Suprapubic skin (tissue), 4 donors: ENCODE measurements at regions not wholly inside any gene's neighbourhood (a gene's known extent, or its start where the extent isn't known, plus 50 kb on each side); places are given as distances from the start of the nearest gene placed in this dataset.
"Not testable (repeated sequence)": the region's sequence is repeated elsewhere in the genome, so short reads cannot be mapped to it uniquely, and the experiment has no call there.

Experiments used
- DNase-seq, 2 donors: peaks; one replicate each; pipeline ENCODE4 v3.0.0-alpha.2; 2019; ENCODE audit warnings: low spot score in 2 of 2
- H3K27ac ChIP-seq: fragments of 200-600 bp; sonication (generic); one replicate; pipeline ENCODE4 v1.5.1; 2019
- H3K27me3 ChIP-seq: fragments of 200-600 bp; sonication (generic); one replicate; pipeline ENCODE4 v1.5.1; 2019
- H3K36me3 ChIP-seq: fragments of 200-600 bp; sonication (generic); one replicate; pipeline ENCODE4 v1.5.1; 2019
- H3K4me1 ChIP-seq: fragments of 200-600 bp; sonication (generic); one replicate; pipeline ENCODE4 v1.5.1; 2019
- H3K4me3 ChIP-seq: fragments of 200-600 bp; sonication (generic); one replicate; pipeline ENCODE4 v1.5.1; 2019; ENCODE audit warnings: mild to moderate bottlenecking
- H3K9me3 ChIP-seq: fragments of 200-600 bp; sonication (generic); one replicate; pipeline ENCODE4 v1.5.1; 2019
- EP300 ChIP-seq: sonication (generic); formaldehyde crosslinking; IDR thresholded peaks from one replicate; pipeline ENCODE4 v1.6.1; 2017; ENCODE audit warnings: antibody characterized with exemption
- POLR2A ChIP-seq, 2 donors: fragments of 450-650 bp; IDR thresholded peaks; one replicate each; pipeline ENCODE4 v1.6.1; 2017; ENCODE audit warnings: antibody characterized with exemption in 2 of 2, mild to moderate bottlenecking in 2 of 2, moderate library complexity in 2 of 2
- POLR2AphosphoS5 ChIP-seq, 3 donors: sonication (generic); formaldehyde crosslinking; IDR thresholded peaks; one replicate each; pipeline ENCODE4 v1.6.1; 2017; ENCODE audit warnings: antibody characterized with exemption in 3 of 3
- WGBS: methylation state at CpG from one replicate; pipeline ENCODE4 v1.1.5; 2018; 5-methylcytosine and 5-hydroxymethylcytosine counted together
- TF ChIP-seq, protein P1 (sequence below), 2 donors: fragments of 200-600 bp in 1 of 2; fragments of 450-650 bp in 1 of 2; sonication (generic) in 1 of 2; IDR thresholded peaks; one replicate each; pipeline ENCODE4 v1.5.1; 2016 to 2019; ENCODE audit warnings: antibody characterized with exemption in 2 of 2, mild to moderate bottlenecking in 1 of 2, moderate library complexity in 1 of 2

DNA sequence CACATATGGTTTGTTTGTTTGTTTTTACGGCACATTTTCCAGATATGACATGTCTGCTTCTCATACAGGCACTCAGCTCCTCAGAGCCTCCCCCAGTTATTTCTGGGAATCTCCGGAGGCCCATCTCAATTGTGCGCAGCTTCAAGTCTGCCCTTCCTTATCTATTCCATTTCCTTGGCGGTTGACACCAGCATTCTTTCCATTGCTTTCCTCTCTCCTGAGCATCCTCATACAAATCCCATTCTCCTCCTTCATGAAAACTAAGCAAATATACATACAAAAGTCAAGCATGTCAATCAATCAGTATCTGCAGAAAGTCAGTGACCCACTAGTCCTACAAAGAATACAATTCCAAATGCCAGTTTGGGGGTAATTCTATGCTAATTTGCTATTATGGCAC lies 166.7 kb downstream of the SQOR start:
- no peak for DNase-seq
- Histone ChIP-seq H3K4me3 (no peak overlapping the region), H3K36me3 (no peaks in the 10 kb centered on the region), H3K27me3 (no peaks in the 10 kb centered on the region), H3K9me3 (no peaks in the 10 kb centered on the region), H3K27ac (no peak overlapping the region), H3K4me1 (no peaks in the 10 kb centered on the region)
- TF ChIP-seq, protein P1, sequence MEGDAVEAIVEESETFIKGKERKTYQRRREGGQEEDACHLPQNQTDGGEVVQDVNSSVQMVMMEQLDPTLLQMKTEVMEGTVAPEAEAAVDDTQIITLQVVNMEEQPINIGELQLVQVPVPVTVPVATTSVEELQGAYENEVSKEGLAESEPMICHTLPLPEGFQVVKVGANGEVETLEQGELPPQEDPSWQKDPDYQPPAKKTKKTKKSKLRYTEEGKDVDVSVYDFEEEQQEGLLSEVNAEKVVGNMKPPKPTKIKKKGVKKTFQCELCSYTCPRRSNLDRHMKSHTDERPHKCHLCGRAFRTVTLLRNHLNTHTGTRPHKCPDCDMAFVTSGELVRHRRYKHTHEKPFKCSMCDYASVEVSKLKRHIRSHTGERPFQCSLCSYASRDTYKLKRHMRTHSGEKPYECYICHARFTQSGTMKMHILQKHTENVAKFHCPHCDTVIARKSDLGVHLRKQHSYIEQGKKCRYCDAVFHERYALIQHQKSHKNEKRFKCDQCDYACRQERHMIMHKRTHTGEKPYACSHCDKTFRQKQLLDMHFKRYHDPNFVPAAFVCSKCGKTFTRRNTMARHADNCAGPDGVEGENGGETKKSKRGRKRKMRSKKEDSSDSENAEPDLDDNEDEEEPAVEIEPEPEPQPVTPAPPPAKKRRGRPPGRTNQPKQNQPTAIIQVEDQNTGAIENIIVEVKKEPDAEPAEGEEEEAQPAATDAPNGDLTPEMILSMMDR (IDR thresholded peaks at IDR 0.05), result no peak
- no peak for TF ChIP-seq EP300
- TF ChIP-seq POLR2AphosphoS5 (IDR thresholded peaks at IDR 0.05), result no peak
- TF ChIP-seq POLR2A (IDR thresholded peaks at IDR 0.05), result no peak
- WGBS, result 90% methylated on average over 4 of the region's 4 CpGs

DNA sequence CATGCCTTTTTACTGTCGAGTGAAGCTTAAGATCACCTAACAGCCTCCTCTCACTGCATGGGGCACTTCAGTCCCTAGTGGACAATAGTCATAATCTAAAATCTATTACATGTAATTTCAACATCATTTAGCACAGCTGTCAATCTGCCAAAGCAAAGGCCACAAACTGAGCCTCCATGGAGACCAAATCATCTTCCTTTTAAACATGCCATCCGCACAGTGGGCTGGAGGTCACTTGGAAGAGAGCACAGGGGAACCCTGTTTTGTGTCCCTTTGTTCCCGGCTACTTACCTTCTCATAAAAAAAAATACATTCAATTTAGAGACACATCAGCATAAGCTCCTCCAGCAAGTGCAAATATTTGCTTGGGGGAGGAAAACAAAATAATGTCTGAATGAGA lies 167.3 kb downstream of the SQOR start:
- 73% methylated on average over 3 of the region's 3 CpGs for WGBS
- H3K36me3 ChIP-seq, result no peaks in the 10 kb centered on the region
- TF ChIP-seq EP300 (no peak), POLR2AphosphoS5 (IDR thresholded peaks at IDR 0.05) (no peak), POLR2A (IDR thresholded peaks at IDR 0.05) (no peak)
- TF ChIP-seq, protein P1 (IDR thresholded peaks at IDR 0.05), result no peak
- no peak overlapping the region for H3K27ac ChIP-seq
- no peak overlapping the region for H3K4me3 ChIP-seq
- H3K27me3 ChIP-seq, result no peaks in the 10 kb centered on the region
- H3K9me3 ChIP-seq, result no peaks in the 10 kb centered on the region
- DNase-seq, result no peak
- no peaks in the 10 kb centered on the region for H3K4me1 ChIP-seq

DNA sequence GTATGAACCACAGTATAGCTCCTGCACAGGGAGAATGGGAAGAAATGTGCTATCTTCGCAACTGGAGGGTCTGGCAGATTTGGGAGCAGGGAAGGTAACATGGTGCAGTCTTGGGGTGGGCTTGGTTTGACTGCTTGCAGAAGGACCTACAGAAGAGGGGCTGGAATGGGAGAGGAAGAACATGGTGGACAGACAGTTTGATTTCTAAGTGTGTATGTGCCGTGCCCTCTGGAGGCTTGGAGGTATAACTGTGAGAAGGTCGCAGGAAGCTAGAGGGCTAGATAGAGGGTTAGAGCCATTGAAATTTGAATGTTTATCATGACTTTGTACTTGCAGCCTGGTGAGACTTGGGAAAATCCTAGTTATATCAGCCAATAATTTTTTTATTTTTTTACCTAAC lies 169.2 kb downstream of the SQOR start:
- 99% methylated on average over 3 of the region's 3 CpGs for WGBS
- no peak for TF ChIP-seq POLR2A (IDR thresholded peaks at IDR 0.05)
- no peak for TF ChIP-seq EP300
- Histone ChIP-seq H3K4me1 (no peaks in the 10 kb centered on the region), H3K27ac (no peak overlapping the region), H3K9me3 (no peaks in the 10 kb centered on the region), H3K27me3 (no peaks in the 10 kb centered on the region), H3K36me3 (no peaks in the 10 kb centered on the region), H3K4me3 (no peak overlapping the region)
- no peak for DNase-seq

DNA sequence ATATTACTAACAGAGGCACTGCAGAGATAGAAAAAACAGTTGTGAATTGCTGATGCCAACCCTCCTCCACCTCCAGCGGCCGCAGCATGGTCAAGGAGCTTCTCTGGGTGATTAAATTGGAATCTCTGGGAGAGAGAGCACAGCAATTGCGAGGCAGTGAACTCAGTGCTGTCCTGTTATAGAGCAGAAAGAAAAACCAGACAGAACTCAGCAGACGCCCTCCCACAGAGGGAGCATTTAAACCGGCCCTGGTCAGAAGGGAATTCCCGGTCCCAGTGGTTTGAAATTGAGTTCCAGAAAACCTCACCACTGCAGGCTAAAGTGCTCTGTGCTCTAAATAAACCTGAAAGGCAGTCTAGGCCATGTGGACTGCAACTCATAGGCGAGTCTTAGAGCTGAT lies 175.4 kb downstream of the SQOR start:
- TF ChIP-seq POLR2A (IDR thresholded peaks at IDR 0.05) (no peak), EP300 (no peak), POLR2AphosphoS5 (IDR thresholded peaks at IDR 0.05) (no peak)
- TF ChIP-seq, protein P1 (IDR thresholded peaks at IDR 0.05), result no peak
- DNase-seq, result no peak
- Histone ChIP-seq H3K27ac (no peak overlapping the region), H3K36me3 (no peaks in the 10 kb centered on the region), H3K4me1 (no peaks in the 10 kb centered on the region), H3K9me3 (no peaks in the 10 kb centered on the region), H3K27me3 (no peaks in the 10 kb centered on the region), H3K4me3 (no peak overlapping the region)
- 76% methylated on average over 6 of the region's 7 CpGs for WGBS

DNA sequence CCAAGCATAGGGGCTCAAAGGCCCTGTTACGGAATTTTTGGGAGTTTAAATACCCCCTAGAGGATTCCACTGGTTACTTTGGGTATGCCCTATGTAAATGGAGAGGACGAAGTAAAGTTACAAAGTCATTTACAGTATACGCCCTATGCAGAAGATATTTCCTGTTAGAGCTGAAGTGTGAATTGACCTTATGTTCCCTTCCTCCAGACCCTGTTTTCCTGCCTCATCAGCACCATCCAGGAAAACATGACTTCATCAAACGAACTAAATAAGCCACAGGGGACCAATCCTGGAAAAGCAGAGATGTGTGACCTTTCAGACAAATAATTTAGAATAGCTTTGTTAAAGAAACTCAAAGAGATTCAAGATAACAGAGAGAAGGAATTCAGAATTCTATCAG lies 177.4 kb downstream of the SQOR start:
- 61% methylated on average over 4 of the region's 4 CpGs for WGBS
- H3K9me3 ChIP-seq, result no peaks in the 10 kb centered on the region
- H3K4me1 ChIP-seq, result no peaks in the 10 kb centered on the region
- H3K36me3 ChIP-seq, result no peaks in the 10 kb centered on the region
- H3K27me3 ChIP-seq, result no peaks in the 10 kb centered on the region
- no peak overlapping the region for H3K27ac ChIP-seq
- TF ChIP-seq EP300 (no peak), POLR2A (IDR thresholded peaks at IDR 0.05) (no peak)
- TF ChIP-seq, protein P1 (IDR thresholded peaks at IDR 0.05), result no peak
- no peak overlapping the region for H3K4me3 ChIP-seq
- no peak for DNase-seq

DNA sequence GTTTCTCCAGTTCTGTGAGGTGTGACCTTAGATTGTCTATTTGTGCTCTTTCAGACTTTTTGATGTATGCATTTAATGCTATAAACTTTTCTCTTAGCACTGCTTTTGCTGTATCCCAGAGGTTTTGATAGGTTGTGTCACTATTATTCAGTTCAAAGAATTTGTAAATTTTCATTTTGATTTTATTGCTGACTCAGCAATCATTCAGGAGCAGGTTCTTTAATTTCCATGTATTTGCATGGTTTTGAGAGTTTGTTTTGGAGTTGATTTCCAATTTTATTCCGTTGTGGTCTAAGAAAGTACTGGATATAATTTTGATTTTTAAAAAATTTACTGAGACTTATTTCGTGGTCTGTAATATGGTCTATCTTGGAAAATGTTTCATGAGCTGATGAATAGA lies 182.7 kb downstream of the SQOR start:
- not testable (repeated sequence) for DNase-seq, H3K9me3 ChIP-seq, H3K27me3 ChIP-seq, H3K36me3 ChIP-seq, H3K27ac ChIP-seq, H3K4me3 ChIP-seq, H3K4me1 ChIP-seq
- 81% methylated on average over 2 of the region's 2 CpGs for WGBS
